GM12864 (cell line): ENCODE measurements at regions not wholly inside any gene's neighbourhood (a gene's known extent, or its start where the extent isn't known, plus 50 kb on each side); places are given as distances from the start of the nearest gene placed in this dataset.

Source experiments
- DNase-seq: peaks from one replicate; pipeline ENCODE4 v3.0.0-alpha.2; 2011; ENCODE audit warnings: low read depth
- H3K4me3 ChIP-seq: 2 replicates; pipeline ENCODE4 v1.5.1; 2011; ENCODE audit warnings: mild to moderate bottlenecking, low read depth, low read length, control low read depth
- TF ChIP-seq, protein P1 (sequence below): IDR thresholded peaks from 2 replicates; pipeline ENCODE4 v1.5.1; 2011; ENCODE audit warnings: low read depth, mild to moderate bottlenecking, moderate library complexity, low read length, control low read depth, inconsistent platforms; ENCODE audit errors: missing control alignments

DNA sequence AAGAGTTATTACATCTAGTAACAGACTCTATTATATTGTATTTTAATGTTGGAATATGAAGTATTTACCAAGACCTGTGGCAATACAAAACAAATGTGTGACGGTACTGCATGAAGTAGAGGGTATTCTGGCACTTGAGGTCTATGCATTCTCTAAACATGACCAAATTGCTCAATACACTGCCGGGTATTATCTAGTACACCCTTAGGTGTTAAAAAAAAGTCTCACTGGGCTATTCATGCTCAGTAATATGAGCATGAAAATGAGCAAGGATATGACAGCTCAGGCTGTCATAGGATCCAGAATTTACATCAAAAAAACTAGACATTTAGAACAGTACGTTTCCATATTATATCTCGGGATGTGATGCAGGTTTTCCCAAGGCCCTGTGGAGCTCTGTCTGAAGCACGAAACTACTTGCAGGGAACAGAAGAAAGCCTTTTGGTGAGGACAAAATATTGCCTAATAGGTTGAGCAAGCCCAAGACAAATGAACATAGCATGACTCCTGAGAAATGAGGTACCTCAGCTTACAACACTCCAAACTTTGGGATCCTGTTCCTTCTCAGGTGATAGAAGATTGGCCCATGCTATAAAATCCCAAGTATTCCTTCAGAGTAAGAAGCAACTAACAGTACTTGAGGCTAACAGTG is 74.1 kb upstream of the MAOA start:
- no peak overlapping the region for H3K4me3 ChIP-seq
- TF ChIP-seq, protein P1, sequence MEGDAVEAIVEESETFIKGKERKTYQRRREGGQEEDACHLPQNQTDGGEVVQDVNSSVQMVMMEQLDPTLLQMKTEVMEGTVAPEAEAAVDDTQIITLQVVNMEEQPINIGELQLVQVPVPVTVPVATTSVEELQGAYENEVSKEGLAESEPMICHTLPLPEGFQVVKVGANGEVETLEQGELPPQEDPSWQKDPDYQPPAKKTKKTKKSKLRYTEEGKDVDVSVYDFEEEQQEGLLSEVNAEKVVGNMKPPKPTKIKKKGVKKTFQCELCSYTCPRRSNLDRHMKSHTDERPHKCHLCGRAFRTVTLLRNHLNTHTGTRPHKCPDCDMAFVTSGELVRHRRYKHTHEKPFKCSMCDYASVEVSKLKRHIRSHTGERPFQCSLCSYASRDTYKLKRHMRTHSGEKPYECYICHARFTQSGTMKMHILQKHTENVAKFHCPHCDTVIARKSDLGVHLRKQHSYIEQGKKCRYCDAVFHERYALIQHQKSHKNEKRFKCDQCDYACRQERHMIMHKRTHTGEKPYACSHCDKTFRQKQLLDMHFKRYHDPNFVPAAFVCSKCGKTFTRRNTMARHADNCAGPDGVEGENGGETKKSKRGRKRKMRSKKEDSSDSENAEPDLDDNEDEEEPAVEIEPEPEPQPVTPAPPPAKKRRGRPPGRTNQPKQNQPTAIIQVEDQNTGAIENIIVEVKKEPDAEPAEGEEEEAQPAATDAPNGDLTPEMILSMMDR = no peak
- no peak for DNase-seq

DNA sequence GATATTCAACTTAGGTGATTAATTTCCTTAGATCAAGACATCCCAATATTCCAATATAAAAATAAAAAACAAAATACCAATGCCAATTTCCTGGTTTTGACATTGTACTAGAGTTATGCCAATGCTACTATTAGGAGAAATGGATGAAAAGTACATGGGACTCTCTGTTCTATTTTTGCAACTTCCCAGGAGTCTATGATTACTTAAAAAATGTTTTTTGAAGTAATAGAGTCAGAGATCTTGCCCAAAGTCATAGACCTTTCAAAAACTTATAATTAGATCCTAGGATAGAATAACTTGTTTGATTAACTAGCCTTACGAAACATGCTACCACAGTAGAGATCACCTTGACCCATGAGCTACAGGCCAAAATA is 73.6 kb upstream of the MAOA start:
- TF ChIP-seq, protein P1 = no peak
- no peak for DNase-seq
- no peak overlapping the region for H3K4me3 ChIP-seq

DNA sequence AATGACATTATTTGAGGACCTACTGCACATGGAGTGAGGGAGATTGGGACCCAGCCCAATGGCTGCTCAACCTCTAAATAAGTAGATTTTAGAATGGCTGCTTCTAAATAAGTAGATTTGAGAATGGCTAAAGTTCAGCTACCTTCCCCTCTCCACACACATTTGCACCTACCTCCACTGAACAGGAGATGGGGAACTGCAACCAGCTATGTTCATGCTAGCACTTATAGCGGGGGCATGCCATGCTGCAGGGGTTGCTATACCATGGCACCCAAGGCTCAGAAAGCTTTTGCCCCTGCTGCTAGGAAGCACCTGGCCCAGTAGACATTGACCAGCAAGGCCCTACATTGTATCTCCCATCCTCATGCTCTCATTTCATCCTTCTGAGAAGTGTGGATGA is 70.2 kb upstream of the MAOA start:
- no peak overlapping the region for H3K4me3 ChIP-seq
- DNase-seq = no peak
- TF ChIP-seq, protein P1 = no peak

- H3K4me3 ChIP-seq = no peak overlapping the region
- TF ChIP-seq, protein P1 = no peak
- DNase-seq = no peak
These were observed 69.3 kb upstream of the MAOA start for GRCh38 chrX:43586830-43587229.

DNA sequence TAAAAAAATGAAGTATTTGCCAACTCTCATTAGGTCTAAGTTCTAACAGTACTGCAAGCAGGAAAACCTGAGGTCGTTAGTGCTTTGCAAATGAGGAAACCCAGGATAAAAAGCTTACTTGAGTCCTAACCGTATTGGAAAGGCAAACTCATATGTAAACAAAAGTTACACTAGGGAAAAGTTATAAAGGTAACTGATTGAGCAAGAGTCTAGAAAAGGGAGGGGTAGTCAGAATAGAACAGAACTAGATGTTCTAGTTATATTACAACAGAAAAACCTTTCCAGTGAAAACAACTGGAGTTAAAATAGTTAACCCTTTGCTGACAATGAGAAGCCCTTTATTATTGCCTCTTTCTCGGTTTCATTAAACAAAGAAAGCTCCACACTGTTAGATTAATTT is 66.4 kb upstream of the MAOA start:
- no peak for DNase-seq
- H3K4me3 ChIP-seq = no peak overlapping the region
- TF ChIP-seq, protein P1 = no peak

- TF ChIP-seq, protein P1 = no peak
- no peak overlapping the region for H3K4me3 ChIP-seq
These were observed 65.9 kb upstream of the MAOA start for GRCh38 chrX:43590150-43590549.

GRCh38 chrX:43592597-43592996 is 63.5 kb upstream of the MAOA start:
- H3K4me3 ChIP-seq = no peak overlapping the region
- TF ChIP-seq, protein P1 = no peak
- DNase-seq = no peak

More at GRCh38 chrX:43590150-43590549, 65.9 kb upstream of the MAOA start:
- no peak for DNase-seq
